Muscle layer of duodenum (tissue), 2 donors: ENCODE measurements at regions not wholly inside any gene's neighbourhood (a gene's known extent, or its start where the extent isn't known, plus 50 kb on each side); places are given as distances from the start of the nearest gene placed in this dataset.

ENCODE experiments used
- H3K27ac ChIP-seq: one replicate; pipeline ENCODE4 v1.7.0; 2013; ENCODE audit warnings: mild to moderate bottlenecking, low read length
- H3K27me3 ChIP-seq: one replicate; pipeline ENCODE4 v1.7.0; 2013; ENCODE audit warnings: low read depth, mild to moderate bottlenecking, control low read depth, low read length
- H3K36me3 ChIP-seq, 2 donors: one replicate each; pipeline ENCODE4 v1.7.0; 2013; ENCODE audit warnings: low read length in 2 of 2, control low read depth in 1 of 2, mild to moderate bottlenecking in 1 of 2; ENCODE audit not compliant: insufficient read depth in 2 of 2, control insufficient read depth in 1 of 2
- H3K4me1 ChIP-seq, 2 donors: one replicate each; pipeline ENCODE4 v1.7.0; 2013; ENCODE audit warnings: low read length in 2 of 2, mild to moderate bottlenecking in 2 of 2, control low read depth in 1 of 2, moderate library complexity in 1 of 2; ENCODE audit not compliant: insufficient read depth in 2 of 2, control insufficient read depth in 1 of 2
- H3K4me3 ChIP-seq, 2 donors: one replicate each; pipeline ENCODE4 v1.7.0; 2013; ENCODE audit warnings: low read length in 2 of 2, low read depth in 1 of 2, mild to moderate bottlenecking in 1 of 2
- H3K9me3 ChIP-seq, 2 donors: one replicate each; pipeline ENCODE4 v1.7.0; 2013; ENCODE audit warnings: low read length in 2 of 2, control low read depth in 1 of 2, mild to moderate bottlenecking in 1 of 2; ENCODE audit not compliant: control insufficient read depth in 1 of 2
- donor health status: healthy.

DNA sequence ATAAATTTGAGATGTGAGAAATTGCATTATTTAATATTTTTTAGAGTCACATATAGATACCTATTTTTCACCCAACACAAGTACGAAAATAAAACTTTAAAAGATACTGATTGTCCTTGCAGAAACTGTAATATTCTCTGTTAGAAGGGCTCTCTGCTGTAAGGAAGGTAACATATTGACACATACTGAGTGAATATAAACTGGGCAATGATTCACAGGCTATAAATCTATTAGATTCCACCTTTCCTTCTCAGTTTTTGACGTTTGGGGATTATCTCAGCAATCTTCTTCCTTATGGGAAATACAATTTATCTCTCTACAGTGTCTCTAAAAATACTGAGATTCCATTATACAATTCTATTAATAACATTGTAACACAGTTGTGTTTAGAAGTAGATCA is 229.1 kb upstream of the MAP2 start:
- Histone ChIP-seq H3K36me3 (no peaks in the 10 kb centered on the region), H3K4me3 (no peak overlapping the region)

GRCh38 chr2:209208211-209208610 is 215.6 kb upstream of the MAP2 start:
- no peak overlapping the region for H3K27ac ChIP-seq
- no peaks in the 10 kb centered on the region for H3K4me1 ChIP-seq
- H3K36me3 ChIP-seq: no peaks in the 10 kb centered on the region
- peak overlapping the region in 1 of 2 donors; percentile 61 for H3K4me3 ChIP-seq
- no peaks in the 10 kb centered on the region for H3K9me3 ChIP-seq
- H3K27me3 ChIP-seq: no peaks in the 10 kb centered on the region

More for the DNA sequence above, 229.1 kb upstream of the MAP2 start:
- H3K9me3 ChIP-seq: peaks cover 0 to 4% of the 10 kb centered on the region in 2 donors
- no peak overlapping the region for H3K27ac ChIP-seq
- no peaks in the 10 kb centered on the region for H3K27me3 ChIP-seq
- no peaks in the 10 kb centered on the region for H3K4me1 ChIP-seq

DNA sequence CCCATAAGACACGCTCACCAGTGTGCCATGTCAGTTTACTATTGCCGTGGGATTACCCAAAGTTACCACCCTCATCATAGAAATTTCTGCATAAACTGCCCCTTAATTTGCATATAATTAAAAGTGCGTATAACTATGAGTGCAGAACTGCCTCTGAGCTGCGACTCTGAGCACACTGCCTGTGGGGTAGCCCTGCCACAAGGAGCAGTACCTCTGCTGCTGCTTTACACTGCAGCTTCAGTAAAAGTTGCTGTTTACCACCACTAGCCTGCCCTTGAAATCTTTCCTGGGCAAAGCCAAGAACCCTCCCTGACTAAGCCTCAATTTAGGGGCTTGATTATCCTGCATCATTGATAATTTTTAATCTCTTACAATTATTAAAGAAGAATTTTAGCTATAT is 213.9 kb upstream of the MAP2 start:
- H3K9me3 ChIP-seq: no peaks in the 10 kb centered on the region

GRCh38 chr2:209230560-209230959 is 193.3 kb upstream of the MAP2 start:
- Histone ChIP-seq H3K4me1 (no peaks in the 10 kb centered on the region), H3K36me3 (no peaks in the 10 kb centered on the region), H3K4me3 (no peak overlapping the region), H3K9me3 (no peaks in the 10 kb centered on the region), H3K27me3 (no peaks in the 10 kb centered on the region), H3K27ac (no peak overlapping the region)

More for the DNA sequence above, 213.9 kb upstream of the MAP2 start:
- no peaks in the 10 kb centered on the region for H3K36me3 ChIP-seq
- no peaks in the 10 kb centered on the region for H3K4me1 ChIP-seq
- no peaks in the 10 kb centered on the region for H3K27me3 ChIP-seq
- H3K27ac ChIP-seq: no peak overlapping the region
- no peak overlapping the region for H3K4me3 ChIP-seq

DNA sequence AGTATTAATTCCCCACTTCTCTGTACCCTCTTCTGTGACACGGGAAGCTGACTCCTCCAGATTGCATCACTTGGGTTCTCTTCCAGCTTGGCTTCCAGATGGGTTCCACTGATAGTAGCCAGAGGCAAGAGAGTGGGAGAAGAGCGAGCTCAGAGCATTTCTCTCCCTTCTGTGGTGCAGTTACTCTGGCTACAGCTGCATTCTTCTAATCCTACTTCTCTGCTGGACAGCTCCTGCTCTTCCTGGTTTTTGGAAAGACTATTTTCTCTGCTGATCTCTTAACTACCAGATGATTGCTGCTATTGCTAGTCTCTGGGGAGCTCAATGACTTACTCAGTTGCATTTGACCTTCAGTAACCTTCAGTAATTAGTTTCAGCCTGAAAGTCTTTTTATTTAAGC is 187.5 kb upstream of the MAP2 start:
- H3K27me3 ChIP-seq: no peaks in the 10 kb centered on the region
- no peaks in the 10 kb centered on the region for H3K4me1 ChIP-seq
- H3K36me3 ChIP-seq: no peaks in the 10 kb centered on the region
- no peak overlapping the region for H3K4me3 ChIP-seq
- no peaks in the 10 kb centered on the region for H3K9me3 ChIP-seq
- H3K27ac ChIP-seq: no peak overlapping the region

- H3K27me3 ChIP-seq: no peaks in the 10 kb centered on the region
Measured at GRCh38 chr2:209238765-209239584, 184.9 kb upstream of the MAP2 start.

DNA sequence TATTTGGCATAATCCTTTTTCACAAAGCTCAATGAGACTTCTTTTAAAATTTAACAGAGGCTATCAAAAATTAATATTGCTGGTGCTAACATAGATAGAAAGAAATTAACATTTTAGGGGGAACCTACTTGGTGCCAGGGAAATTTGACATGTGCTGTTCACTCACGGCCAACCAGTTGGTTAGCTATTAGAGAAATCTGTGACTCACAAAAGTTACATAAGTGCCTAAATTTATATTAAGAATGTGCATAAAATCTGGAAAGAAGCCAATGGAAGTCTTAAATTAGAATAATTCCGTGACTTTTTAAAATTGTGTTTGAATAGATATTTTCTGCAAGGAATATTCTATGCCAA is 184.3 kb upstream of the MAP2 start:
- Histone ChIP-seq H3K27me3 (no peaks in the 10 kb centered on the region), H3K27ac (no peak overlapping the region), H3K36me3 (no peaks in the 10 kb centered on the region), H3K4me1 (no peaks in the 10 kb centered on the region), H3K9me3 (no peaks in the 10 kb centered on the region), H3K4me3 (no peak overlapping the region)

More at GRCh38 chr2:209238765-209239584, 184.9 kb upstream of the MAP2 start:
- Histone ChIP-seq H3K27ac (no peak overlapping the region), H3K36me3 (no peaks in the 10 kb centered on the region), H3K4me3 (no peak overlapping the region), H3K4me1 (no peaks in the 10 kb centered on the region), H3K9me3 (no peaks in the 10 kb centered on the region)

DNA sequence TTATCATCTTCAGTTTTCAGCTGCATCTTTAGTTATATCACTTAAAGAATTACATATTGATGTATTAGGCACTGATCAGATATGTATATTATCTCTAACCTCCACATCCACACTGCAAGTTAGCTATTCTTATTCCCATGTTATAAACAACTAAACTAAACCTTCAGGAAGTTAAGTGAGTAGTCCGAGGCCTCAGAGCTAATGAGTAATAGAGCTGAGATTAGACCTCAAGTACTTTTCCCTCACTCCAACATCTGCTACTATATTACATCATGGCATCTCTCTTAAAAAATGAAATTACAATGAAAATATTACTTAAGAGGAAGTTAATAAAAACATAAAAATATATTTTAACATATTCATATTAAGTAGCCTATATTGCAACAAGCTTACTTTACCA is 183.6 kb upstream of the MAP2 start:
- Histone ChIP-seq H3K4me3 (no peak overlapping the region), H3K36me3 (no peaks in the 10 kb centered on the region), H3K27me3 (no peaks in the 10 kb centered on the region), H3K4me1 (no peaks in the 10 kb centered on the region), H3K27ac (no peak overlapping the region), H3K9me3 (no peaks in the 10 kb centered on the region)

GRCh38 chr2:209253544-209253943 is 170.3 kb upstream of the MAP2 start:
- H3K9me3 ChIP-seq: no peaks in the 10 kb centered on the region
- no peaks in the 10 kb centered on the region for H3K36me3 ChIP-seq
- no peak overlapping the region for H3K27ac ChIP-seq
- H3K4me1 ChIP-seq: no peaks in the 10 kb centered on the region
- H3K4me3 ChIP-seq: no peak overlapping the region
- no peaks in the 10 kb centered on the region for H3K27me3 ChIP-seq

- Histone ChIP-seq H3K27ac (no peak overlapping the region), H3K4me1 (no peaks in the 10 kb centered on the region), H3K4me3 (no peak overlapping the region), H3K27me3 (no peaks in the 10 kb centered on the region), H3K9me3 (no peaks in the 10 kb centered on the region), H3K36me3 (no peaks in the 10 kb centered on the region)
Measured at GRCh38 chr2:209259767-209260166, 164.1 kb upstream of the MAP2 start.

DNA sequence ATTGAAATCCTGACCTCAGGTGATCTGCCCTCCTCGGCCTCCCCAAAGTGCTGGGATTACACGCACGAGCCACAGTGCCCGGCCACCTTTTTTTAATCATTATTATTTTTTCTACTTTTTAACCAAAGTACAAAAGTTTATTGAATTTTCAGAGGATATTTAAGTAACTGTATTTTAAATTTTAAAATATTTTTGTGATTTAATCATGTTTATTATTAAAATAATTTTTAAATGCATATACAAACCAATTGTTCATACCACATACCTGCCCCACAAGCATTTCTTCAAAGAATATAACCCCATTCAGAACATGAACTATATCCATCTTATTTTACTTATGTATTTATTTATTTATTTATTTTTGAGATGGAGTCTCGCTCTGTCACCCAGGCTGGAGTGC is 163.6 kb upstream of the MAP2 start:
- H3K4me3 ChIP-seq: no peak overlapping the region
- no peaks in the 10 kb centered on the region for H3K36me3 ChIP-seq
- no peaks in the 10 kb centered on the region for H3K9me3 ChIP-seq
- H3K4me1 ChIP-seq: no peaks in the 10 kb centered on the region
- no peaks in the 10 kb centered on the region for H3K27me3 ChIP-seq
- H3K27ac ChIP-seq: no peak overlapping the region
